Bronchial epithelial cell (primary cell): ENCODE measurements at regions not wholly inside any gene's neighbourhood (a gene's known extent, or its start where the extent isn't known, plus 50 kb on each side); places are given as distances from the start of the nearest gene placed in this dataset.

Experiments used
- DNase-seq: peaks from one replicate; pipeline ENCODE4 v3.0.0-alpha.2; 2010; ENCODE audit warnings: low read depth
- FAIRE-seq: peaks from 2 replicates; lab custom pipeline; 2011; peaks lifted over from hg19 to GRCh38; lab: Jason Lieb, UNC
- H3K27me3 ChIP-seq: 2 replicates; pipeline ENCODE4 v1.5.1; 2011; ENCODE audit warnings: low read length; ENCODE audit not compliant: control insufficient read depth, insufficient read depth
- H3K36me3 ChIP-seq: 2 replicates; pipeline ENCODE4 v1.5.1; 2011; ENCODE audit warnings: low read length; ENCODE audit not compliant: control insufficient read depth, insufficient read depth
- H3K4me3 ChIP-seq: 2 replicates; pipeline ENCODE4 v1.5.1; 2011; ENCODE audit warnings: mild to moderate bottlenecking, low read depth, low read length, control low read depth
- TF ChIP-seq, protein P1 (sequence below): IDR thresholded peaks from 2 replicates; pipeline ENCODE4 v1.5.1; 2011; ENCODE audit warnings: mild to moderate bottlenecking, moderate library complexity, low read length, control low read depth, inconsistent platforms; ENCODE audit not compliant: insufficient read depth, severe bottlenecking

DNA sequence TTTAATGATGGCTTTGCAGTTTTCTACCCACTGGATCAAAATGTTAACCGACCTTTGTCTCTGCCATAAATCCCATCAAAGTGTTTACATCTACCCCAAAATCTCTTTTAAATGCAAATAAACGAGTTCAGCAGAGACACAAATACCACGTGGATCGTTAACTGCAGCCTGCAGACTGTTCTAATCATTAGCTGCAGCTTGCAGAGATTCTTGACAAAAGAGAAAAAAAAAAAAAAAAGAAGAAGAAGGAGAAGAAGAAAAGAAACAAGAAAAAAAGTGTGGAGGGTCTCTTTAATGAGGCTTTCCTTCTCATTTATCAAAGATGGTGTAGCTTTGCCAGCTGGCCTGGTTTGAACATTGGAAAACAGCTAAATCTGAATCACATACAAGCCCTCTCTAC is 275.7 kb downstream of the NEDD1 start:
- TF ChIP-seq, protein P1, sequence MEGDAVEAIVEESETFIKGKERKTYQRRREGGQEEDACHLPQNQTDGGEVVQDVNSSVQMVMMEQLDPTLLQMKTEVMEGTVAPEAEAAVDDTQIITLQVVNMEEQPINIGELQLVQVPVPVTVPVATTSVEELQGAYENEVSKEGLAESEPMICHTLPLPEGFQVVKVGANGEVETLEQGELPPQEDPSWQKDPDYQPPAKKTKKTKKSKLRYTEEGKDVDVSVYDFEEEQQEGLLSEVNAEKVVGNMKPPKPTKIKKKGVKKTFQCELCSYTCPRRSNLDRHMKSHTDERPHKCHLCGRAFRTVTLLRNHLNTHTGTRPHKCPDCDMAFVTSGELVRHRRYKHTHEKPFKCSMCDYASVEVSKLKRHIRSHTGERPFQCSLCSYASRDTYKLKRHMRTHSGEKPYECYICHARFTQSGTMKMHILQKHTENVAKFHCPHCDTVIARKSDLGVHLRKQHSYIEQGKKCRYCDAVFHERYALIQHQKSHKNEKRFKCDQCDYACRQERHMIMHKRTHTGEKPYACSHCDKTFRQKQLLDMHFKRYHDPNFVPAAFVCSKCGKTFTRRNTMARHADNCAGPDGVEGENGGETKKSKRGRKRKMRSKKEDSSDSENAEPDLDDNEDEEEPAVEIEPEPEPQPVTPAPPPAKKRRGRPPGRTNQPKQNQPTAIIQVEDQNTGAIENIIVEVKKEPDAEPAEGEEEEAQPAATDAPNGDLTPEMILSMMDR: no peak
- H3K27me3 ChIP-seq: no peaks in the 10 kb centered on the region
- no peaks in the 10 kb centered on the region for H3K36me3 ChIP-seq
- no peak for FAIRE-seq
- DNase-seq: no peak
- no peak overlapping the region for H3K4me3 ChIP-seq

DNA sequence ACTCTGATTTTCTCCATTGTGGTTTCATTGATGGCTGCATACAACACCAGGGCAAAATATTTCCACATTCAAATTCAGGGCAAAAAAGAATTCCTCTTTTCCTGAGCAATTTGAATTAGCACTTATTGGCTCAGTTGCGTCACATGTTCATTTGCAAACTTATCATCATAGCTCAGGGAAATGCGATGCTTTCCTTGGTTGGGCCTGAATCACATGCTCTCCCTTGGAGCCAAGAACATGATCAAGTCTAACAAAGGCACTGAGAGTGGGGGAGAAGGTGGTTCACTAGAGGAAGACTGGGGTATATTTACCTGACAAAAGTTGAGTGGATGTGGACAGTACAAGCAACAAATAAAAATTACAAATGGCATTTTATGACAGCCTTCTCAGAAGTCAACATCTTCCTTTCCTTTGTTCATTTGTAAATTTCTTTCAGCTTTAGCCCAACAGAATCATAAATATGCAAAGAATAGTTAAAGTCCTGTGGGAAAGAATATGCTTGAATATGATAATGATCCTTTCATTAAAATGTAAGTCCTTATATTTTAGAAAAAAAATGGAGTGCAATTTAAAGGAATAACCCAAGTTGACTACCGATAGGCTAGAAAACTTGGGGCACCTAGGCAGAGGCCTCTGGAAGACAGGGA is 277.2 kb downstream of the NEDD1 start:
- no peak for DNase-seq

DNA sequence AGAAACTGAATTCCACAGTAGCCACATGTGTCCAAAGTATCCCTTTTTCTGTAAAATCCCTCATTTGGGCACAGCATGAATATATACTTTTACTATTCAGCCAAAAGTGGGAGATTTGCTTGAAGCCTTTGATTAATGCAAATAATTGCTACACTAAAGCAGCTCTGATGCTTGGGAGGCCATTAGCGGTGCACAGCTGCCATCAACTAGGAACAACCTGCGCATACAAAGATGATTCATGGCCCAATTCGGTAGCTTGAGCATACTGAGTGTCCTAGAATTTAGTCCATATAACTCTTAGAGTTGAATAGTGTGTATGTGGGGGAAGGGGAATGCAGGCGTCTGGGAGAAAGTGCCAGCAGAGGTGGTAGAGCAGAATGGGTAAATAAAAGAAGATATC is 277.0 kb upstream of the RMST start:
- Histone ChIP-seq H3K36me3 (no peaks in the 10 kb centered on the region), H3K4me3 (no peak overlapping the region), H3K27me3 (no peaks in the 10 kb centered on the region)
- TF ChIP-seq, protein P1: no peak
- DNase-seq (no peak), FAIRE-seq (no peak)

More for the DNA sequence above, 277.2 kb downstream of the NEDD1 start:
- TF ChIP-seq, protein P1: no peak
- no peak for FAIRE-seq
- no peaks in the 10 kb centered on the region for H3K36me3 ChIP-seq
- no peaks in the 10 kb centered on the region for H3K27me3 ChIP-seq
- H3K4me3 ChIP-seq: no peak overlapping the region

DNA sequence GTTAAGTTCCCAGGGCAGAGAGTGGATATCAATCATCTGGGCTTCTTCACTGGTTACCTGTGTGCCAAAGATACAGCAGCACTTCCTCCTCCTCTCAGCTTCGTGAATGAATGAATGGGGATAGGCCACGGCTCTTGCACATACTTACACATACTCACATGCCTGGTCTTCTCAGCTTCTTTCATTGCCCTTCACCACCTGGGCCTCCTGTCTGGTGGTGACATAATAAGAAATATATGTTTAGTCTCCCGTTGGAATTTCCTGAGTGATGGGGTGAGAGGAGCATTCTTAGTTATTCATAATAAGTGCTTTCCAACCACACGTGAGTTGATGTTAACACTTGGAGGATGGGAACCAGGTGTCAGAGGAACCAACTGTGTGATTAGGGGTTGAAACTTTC is 268.1 kb upstream of the RMST start:
- TF ChIP-seq, protein P1: no peak
- no peak overlapping the region for H3K4me3 ChIP-seq
- H3K36me3 ChIP-seq: no peaks in the 10 kb centered on the region
- DNase-seq (peak; percentile 38), FAIRE-seq (no peak)
- H3K27me3 ChIP-seq: no peaks in the 10 kb centered on the region

DNA sequence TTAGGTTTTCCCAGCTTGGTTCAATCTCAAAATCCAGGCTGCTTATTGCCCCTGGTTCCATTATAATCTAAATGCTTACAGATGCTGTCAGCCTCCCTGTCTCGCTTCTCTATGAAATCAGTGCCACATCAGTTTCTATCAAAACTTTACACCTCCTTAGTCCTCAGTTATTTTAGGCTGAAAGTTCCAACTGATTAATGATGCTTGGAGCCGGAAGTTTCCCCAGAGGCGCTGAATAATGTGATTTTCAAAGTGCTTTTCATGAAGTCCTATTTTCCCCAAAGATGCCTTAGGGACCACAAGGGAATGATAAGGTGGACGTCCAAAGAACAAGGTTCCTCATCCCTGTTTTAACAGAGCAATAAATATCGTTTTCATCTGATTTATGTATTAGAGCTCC is 262.4 kb upstream of the RMST start:
- H3K27me3 ChIP-seq: no peaks in the 10 kb centered on the region
- DNase-seq (no peak), FAIRE-seq (no peak)
- H3K4me3 ChIP-seq: no peak overlapping the region
- H3K36me3 ChIP-seq: no peaks in the 10 kb centered on the region
- TF ChIP-seq, protein P1: no peak

DNA sequence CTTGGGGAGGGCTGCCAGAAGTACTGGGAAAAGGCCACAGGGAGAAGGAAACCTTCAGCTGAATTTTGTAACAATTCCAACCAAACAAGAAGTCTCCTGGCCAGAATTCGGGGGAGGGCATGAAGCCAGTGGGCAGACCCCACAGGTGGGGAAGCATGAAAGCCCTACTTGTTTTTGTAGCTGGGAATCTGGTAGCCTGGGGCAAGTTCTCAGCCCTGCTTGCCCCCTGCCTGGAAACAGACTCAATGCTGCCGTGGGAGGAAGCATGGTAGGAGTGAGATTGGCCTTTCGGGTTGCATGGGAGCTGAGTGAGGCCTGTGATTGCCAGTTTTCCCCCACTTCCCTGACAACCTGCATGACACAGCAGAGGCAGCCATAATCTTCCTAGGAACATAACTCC is 259.2 kb upstream of the RMST start:
- FAIRE-seq: no peak
- no peak overlapping the region for H3K4me3 ChIP-seq
- TF ChIP-seq, protein P1: no peak
- no peaks in the 10 kb centered on the region for H3K36me3 ChIP-seq
- H3K27me3 ChIP-seq: no peaks in the 10 kb centered on the region
- no peak for DNase-seq
